ENCODE measurements at regions not wholly inside any gene's neighbourhood (a gene's known extent, or its start where the extent isn't known, plus 50 kb on each side); places are given as distances from the start of the nearest gene placed in this dataset.

GRCh38 chr9:79857188-79857587 is 285.4 kb downstream of the TLE4 start:
- no peak for DNase-seq (ENCODE audit: low read depth)
- H3K4me3 ChIP-seq (ENCODE audit: low read depth, low read length), result no peak overlapping the region
- TF ChIP-seq CTCF (IDR thresholded peaks at IDR 0.05; ENCODE audit: control insufficient read depth, extremely low read depth, insufficient read depth), result no peak

- no peak for TF ChIP-seq CTCF (IDR thresholded peaks at IDR 0.05; ENCODE audit: control insufficient read depth, extremely low read depth, insufficient read depth)
- DNase-seq (ENCODE audit: low read depth), result no peak
These were observed 275.3 kb downstream of the TLE4 start for GRCh38 chr9:79847074-79847473.

GRCh38 chr9:79829566-79830302 is 258.0 kb downstream of the TLE4 start:
- TF ChIP-seq CTCF (IDR thresholded peaks at IDR 0.05; ENCODE audit: control insufficient read depth, extremely low read depth, insufficient read depth), result no peak
- no peak for DNase-seq (ENCODE audit: low read depth)
- no peak overlapping the region for H3K4me3 ChIP-seq (ENCODE audit: low read depth, low read length)

More at GRCh38 chr9:79847074-79847473, 275.3 kb downstream of the TLE4 start:
- H3K4me3 ChIP-seq (ENCODE audit: low read depth, low read length), result no peak overlapping the region

- no peak for TF ChIP-seq CTCF (IDR thresholded peaks at IDR 0.05; ENCODE audit: control insufficient read depth, extremely low read depth, insufficient read depth)
- no peak for DNase-seq (ENCODE audit: low read depth)
- H3K4me3 ChIP-seq (ENCODE audit: low read depth, low read length), result no peak overlapping the region
These were observed 252.5 kb downstream of the TLE4 start for GRCh38 chr9:79824265-79824664.

- no peak for TF ChIP-seq CTCF (IDR thresholded peaks at IDR 0.05; ENCODE audit: control insufficient read depth, extremely low read depth, insufficient read depth)
- no peak overlapping the region for H3K4me3 ChIP-seq (ENCODE audit: low read depth, low read length)
- DNase-seq (ENCODE audit: low read depth), result no peak
These were observed 245.8 kb downstream of the TLE4 start for GRCh38 chr9:79817438-79818004.

GRCh38 chr9:79813258-79813638 is 241.5 kb downstream of the TLE4 start:
- H3K4me3 ChIP-seq (ENCODE audit: low read depth, low read length), result no peak overlapping the region

More at GRCh38 chr9:79813258-79813638, 241.5 kb downstream of the TLE4 start:
- no peak for DNase-seq (ENCODE audit: low read depth)
- no peak for TF ChIP-seq CTCF (IDR thresholded peaks at IDR 0.05; ENCODE audit: control insufficient read depth, extremely low read depth, insufficient read depth)
